Common myeloid progenitor, CD34-positive (primary cell): ENCODE measurements at regions not wholly inside any gene's neighbourhood (a gene's known extent, or its start where the extent isn't known, plus 50 kb on each side); places are given as distances from the start of the nearest gene placed in this dataset.

Experiments
- CTCF ChIA-PET: fragments of 350-600 bp; sonication (Branson Sonifier 250); formaldehyde crosslinking; loops from one replicate; lab custom pipeline; 2021; ENCODE audit warnings: antibody characterized with exemption; lab: Charles Lee
- POLR2A ChIA-PET: fragments of 350-600 bp; sonication (Branson Sonifier 250); formaldehyde crosslinking; loops from one replicate; lab custom pipeline; 2021; ENCODE audit warnings: antibody characterized with exemption; lab: Charles Lee
- DNase-seq, 3 donors: peaks; one replicate each; pipeline versions ENCODE4 v3.0.0 to v3.0.0-alpha.2; 2013
- H3K27ac ChIP-seq, 2 experiments: 1 replicate in 1 of 2; 2 replicates in 1 of 2; pipeline ENCODE4 v1.7.0; 2013; ENCODE audit warnings: inconsistent platforms in 2 of 2, low read length in 2 of 2, mild to moderate bottlenecking in 2 of 2, low read depth in 1 of 2, moderate library complexity in 1 of 2; ENCODE audit not compliant: severe bottlenecking in 2 of 2, insufficient read depth in 1 of 2, poor library complexity in 1 of 2
- H3K27me3 ChIP-seq, 5 experiments: replicated peaks in 2 of 5; 1 replicate in 3 of 5; 2 replicates in 2 of 5; pipeline versions ENCODE4 v1.6.1 to v1.7.0; 2013; ENCODE audit warnings: low read length in 4 of 5, mild to moderate bottlenecking in 2 of 5, moderate library complexity in 2 of 5, inconsistent platforms in 1 of 5; ENCODE audit not compliant: insufficient read depth in 5 of 5, control insufficient read depth in 4 of 5
- H3K36me3 ChIP-seq, 4 experiments: 1 replicate in 2 of 4; 2 replicates in 2 of 4; pipeline versions ENCODE4 v1.6.1 to v1.7.0; 2013; ENCODE audit warnings: low read length in 3 of 4, control low read depth in 1 of 4, mild to moderate bottlenecking in 1 of 4; ENCODE audit not compliant: control insufficient read depth in 4 of 4, insufficient read depth in 4 of 4
- H3K4me1 ChIP-seq, 4 experiments: 1 replicate in 3 of 4; 2 replicates in 1 of 4; pipeline versions ENCODE4 v1.6.1 to v1.7.1; 2013; ENCODE audit warnings: low read length in 3 of 4, mild to moderate bottlenecking in 3 of 4, control low read depth in 1 of 4, inconsistent platforms in 1 of 4, moderate library complexity in 1 of 4; ENCODE audit not compliant: control insufficient read depth in 4 of 4, insufficient read depth in 4 of 4; ENCODE audit errors: control extremely low read depth in 1 of 4
- H3K4me3 ChIP-seq, 7 experiments: 1 replicate in 4 of 7; 2 replicates in 3 of 7; pipeline versions ENCODE4 v1.5.1 to v1.7.0; 2013; ENCODE audit warnings: mild to moderate bottlenecking in 7 of 7, low read length in 6 of 7, moderate library complexity in 6 of 7, inconsistent platforms in 2 of 7, low read depth in 2 of 7, control low read depth in 1 of 7; ENCODE audit not compliant: insufficient read depth in 4 of 7, control insufficient read depth in 1 of 7; ENCODE audit errors: extremely low read depth in 1 of 7
- H3K9me3 ChIP-seq, 5 experiments: 1 replicate in 4 of 5; 2 replicates in 1 of 5; pipeline versions ENCODE4 v1.6.1 to v1.7.1; 2013; ENCODE audit warnings: low read length in 4 of 5, mild to moderate bottlenecking in 2 of 5, inconsistent platforms in 1 of 5, low read depth in 1 of 5, moderate library complexity in 1 of 5; ENCODE audit not compliant: control insufficient read depth in 4 of 5, insufficient read depth in 2 of 5; ENCODE audit errors: control extremely low read depth in 1 of 5
- WGBS: methylation state at CpG from one replicate; pipeline ENCODE4 v1.1.5; 2013; ENCODE audit not compliant: insufficient coverage; 5-methylcytosine and 5-hydroxymethylcytosine counted together

DNA sequence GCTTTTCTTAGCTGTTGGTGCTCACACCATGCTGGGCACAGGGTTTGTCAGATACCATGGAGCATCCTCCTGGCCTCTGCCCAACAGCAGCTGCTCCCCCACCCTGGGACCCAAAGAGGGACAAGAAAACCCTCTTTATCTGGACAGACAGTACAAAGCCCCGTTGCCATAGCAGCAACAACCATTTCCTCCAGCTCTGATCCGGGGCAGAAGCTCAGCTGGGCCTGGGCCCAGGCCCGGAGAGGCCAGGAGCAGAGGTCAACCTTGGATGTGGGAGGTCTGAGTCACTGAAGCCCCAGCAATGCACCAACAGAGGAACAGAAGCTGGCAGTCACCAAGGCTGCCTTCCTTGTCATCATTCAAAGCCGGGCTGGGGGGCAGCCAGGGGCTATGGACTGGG, 228.4 kb upstream of the POU3F1 start:
- 81% methylated on average over 3 of the region's 4 CpGs for WGBS
- H3K27ac ChIP-seq, result no peak overlapping the region
- H3K36me3 ChIP-seq, result no peaks in the 10 kb centered on the region
- ChIA-PET POLR2A (no interaction called here), CTCF (no interaction called here)
- no peaks in the 10 kb centered on the region for H3K4me1 ChIP-seq
- DNase-seq, result no peak
- no peak overlapping the region for H3K4me3 ChIP-seq
- peaks cover 0 to 51% (median 10%) of the 10 kb centered on the region in 5 experiments for H3K27me3 ChIP-seq
- H3K9me3 ChIP-seq, result peaks cover 4 to 17% (median 6%) of the 10 kb centered on the region in 5 experiments

DNA sequence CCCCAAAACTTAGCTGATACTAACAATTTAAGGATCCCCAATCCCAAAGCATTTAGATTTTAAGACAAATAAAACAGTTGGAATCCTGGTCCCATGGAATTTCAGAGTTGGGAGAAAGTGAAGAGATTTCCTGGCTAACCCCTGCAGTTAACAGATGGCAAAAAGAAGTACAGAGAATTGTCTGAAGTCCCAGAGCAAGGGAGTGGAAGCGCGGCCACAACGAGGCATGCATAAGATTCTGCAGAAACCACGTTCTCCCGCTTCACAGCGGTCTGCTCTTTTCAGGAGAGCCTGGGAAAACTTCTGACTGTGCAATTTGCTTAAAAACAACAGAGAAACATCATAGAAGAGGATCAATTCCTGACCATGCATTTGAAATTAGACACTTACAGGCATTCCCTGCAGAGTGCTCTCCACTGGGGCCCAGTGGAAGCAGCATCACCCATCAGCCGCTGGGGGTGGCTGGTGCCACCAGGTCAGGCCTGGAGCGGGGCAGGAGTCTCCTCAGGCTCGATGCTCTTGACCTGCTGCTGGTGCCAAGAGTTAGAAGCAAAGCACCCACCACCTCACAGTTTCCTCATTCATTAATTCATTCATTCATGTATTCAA, 226.7 kb upstream of the POU3F1 start:
- Histone ChIP-seq H3K36me3 (no peaks in the 10 kb centered on the region), H3K27me3 (peaks cover 0 to 64% (median 16%) of the 10 kb centered on the region in 5 experiments), H3K9me3 (peaks cover 0 to 3% (median 1%) of the 10 kb centered on the region in 5 experiments), H3K4me1 (no peaks in the 10 kb centered on the region), H3K27ac (no peak overlapping the region), H3K4me3 (no peak overlapping the region)
- 77% methylated on average over 8 of the region's 9 CpGs for WGBS
- DNase-seq, result no peak
- POLR2A ChIA-PET, result no interaction called here
- CTCF ChIA-PET, result no interaction called here

DNA sequence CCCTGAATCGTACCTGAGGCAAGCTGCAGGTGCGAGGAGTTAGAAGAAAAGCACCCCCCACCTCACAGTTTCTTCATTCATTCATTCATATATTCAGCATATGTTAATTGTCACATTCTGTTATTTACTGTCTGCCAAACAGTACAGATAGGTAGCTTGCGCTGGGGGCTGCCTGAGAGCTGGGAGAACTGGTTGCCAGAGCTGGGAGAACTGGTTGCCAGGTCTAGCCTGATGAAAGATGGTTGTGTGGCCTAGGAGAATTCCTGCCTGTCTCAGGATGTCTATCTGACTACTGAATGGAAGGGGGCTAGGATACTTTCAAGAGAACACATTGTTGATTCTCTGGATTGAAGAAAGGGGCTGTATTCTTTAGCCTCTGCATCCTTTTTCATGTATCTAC, 225.9 kb upstream of the POU3F1 start:
- no peaks in the 10 kb centered on the region for H3K4me1 ChIP-seq
- POLR2A ChIA-PET, result no interaction called here
- H3K4me3 ChIP-seq, result no peak overlapping the region
- no peak for DNase-seq
- H3K27ac ChIP-seq, result no peak overlapping the region
- WGBS, result 100% methylated on average over 1 of the region's 3 CpGs
- CTCF ChIA-PET, result no interaction called here
- H3K9me3 ChIP-seq, result peaks cover 0 to 3% (median 0%) of the 10 kb centered on the region in 5 experiments
- H3K36me3 ChIP-seq, result no peaks in the 10 kb centered on the region
- H3K27me3 ChIP-seq, result peaks cover 0 to 67% (median 17%) of the 10 kb centered on the region in 5 experiments

DNA sequence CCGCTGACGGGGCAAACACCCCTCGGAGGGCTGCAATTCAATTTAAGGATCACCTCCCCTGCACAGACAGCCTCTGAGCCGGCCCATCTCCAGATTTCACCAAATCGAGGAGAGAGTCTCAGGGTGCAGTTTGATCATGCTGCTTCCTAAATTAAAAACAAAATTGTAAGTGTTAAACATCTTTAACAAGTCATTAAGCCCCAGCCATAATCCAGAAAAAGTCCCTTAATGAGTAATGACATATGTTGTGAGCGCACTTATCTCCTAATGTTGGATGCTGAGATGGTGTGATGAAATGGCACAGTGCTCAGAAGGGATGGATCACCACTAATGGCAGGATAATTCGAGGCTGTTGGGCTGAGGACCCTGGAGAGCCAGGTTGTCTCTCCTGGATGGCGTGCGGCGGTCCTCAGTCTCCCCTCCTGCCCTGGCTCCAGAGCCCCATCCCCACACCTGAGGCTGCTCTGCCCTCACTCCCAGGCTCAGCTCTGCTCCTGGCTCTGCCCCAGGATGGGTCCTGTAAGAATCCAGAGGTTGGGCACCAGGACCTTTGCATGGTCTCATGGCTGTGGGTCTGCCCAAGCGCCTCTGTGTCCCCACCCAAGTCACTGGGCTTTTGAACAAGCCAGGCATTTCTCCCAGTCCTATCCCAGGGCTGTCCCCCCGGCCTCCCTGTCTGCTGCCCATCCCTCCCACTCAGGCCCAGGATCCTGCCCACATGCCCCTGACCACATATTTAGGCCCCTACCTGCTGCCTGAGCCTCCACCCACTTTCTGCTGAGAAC, 224.4 kb upstream of the POU3F1 start:
- Histone ChIP-seq H3K27ac (no peak overlapping the region), H3K4me3 (no peak overlapping the region), H3K27me3 (peaks cover 0 to 63% (median 17%) of the 10 kb centered on the region in 5 experiments), H3K36me3 (no peaks in the 10 kb centered on the region), H3K9me3 (no peaks in the 10 kb centered on the region), H3K4me1 (no peaks in the 10 kb centered on the region)
- ChIA-PET CTCF (no interaction called here), POLR2A (no interaction called here)
- WGBS, result 59% methylated on average over 9 of the region's 12 CpGs
- no peak for DNase-seq

DNA sequence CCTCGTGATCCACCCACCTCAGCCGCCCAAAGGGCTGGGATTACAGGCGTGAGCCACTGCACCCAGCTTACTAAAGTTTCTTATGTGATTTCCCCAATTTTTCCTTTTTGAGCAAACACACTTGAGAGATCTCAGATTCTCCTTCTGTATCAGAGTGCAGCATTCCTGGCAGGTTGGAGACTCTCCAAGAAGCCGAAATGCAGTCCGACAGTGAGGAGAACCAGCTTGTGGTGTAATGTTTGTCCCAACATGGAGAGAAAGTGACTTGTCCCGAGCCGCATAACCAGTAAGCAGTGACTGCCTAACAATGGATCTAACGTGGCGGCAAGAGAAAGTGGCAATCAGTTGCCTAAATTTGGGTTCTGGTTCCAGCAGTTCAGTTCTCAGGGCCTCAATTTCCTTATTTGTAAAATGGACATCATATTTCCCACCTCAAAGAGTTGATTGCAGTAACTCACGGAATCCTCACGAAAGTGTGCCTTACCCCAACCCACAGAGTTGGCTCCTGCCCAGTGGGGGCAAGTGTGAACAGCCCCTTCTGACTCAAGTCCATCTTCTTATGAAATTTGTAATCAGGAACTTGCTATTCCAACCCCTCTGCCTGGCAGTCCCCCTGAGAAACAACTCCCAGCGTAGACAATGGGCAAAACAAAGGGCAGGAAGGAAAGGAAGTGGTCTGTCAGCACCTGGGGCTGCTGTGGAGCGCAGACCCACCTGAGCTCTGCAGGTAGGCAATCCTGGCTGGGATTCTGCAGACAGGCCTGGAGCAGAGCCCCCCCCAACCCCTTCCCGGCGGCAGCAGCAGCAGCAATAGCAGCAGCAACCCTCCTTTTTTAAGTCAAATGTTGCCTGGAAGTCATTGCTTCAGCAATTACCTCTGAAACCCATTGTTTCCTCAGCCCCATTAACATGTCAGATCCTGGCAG, 223.6 kb upstream of the POU3F1 start:
- H3K36me3 ChIP-seq, result no peaks in the 10 kb centered on the region
- H3K4me1 ChIP-seq, result no peaks in the 10 kb centered on the region
- peaks cover 0 to 62% (median 13%) of the 10 kb centered on the region in 5 experiments for H3K27me3 ChIP-seq
- H3K9me3 ChIP-seq, result no peaks in the 10 kb centered on the region
- H3K4me3 ChIP-seq, result no peak overlapping the region
- ChIA-PET CTCF (no interaction called here), POLR2A (interaction anchor here (0.6 kb wide), 1 partner anchor 1017 kb away, joined by 3 read pairs; no protein-coding TSS in a partner anchor)
- H3K27ac ChIP-seq, result no peak overlapping the region
- WGBS, result 63% methylated on average over 14 of the region's 15 CpGs
- no peak for DNase-seq

DNA sequence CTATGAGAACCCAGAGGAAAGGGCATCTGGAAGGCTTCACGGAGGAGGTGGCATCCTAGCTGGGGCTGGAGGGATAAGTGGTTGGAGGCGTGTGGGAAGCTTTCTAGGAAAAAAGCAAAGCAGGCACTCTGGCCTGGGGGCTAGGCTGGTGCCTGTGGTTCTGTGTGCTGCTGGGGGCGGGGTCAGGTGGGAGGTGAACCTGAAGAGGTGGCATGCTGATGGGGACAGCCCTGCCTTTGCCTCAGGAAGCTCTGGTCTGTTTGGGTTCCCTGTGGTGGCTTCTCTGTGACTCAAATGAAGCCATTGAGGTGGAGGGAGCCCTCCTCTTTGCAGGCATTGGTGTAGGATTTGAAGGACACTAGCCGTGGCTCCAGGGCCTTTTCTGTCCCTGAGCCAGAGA, 221.6 kb upstream of the POU3F1 start:
- ChIA-PET POLR2A (no interaction called here), CTCF (no interaction called here)
- H3K27me3 ChIP-seq, result peaks cover 0 to 47% (median 13%) of the 10 kb centered on the region in 5 experiments
- H3K9me3 ChIP-seq, result no peaks in the 10 kb centered on the region
- 84% methylated on average over 3 of the region's 4 CpGs for WGBS
- H3K4me1 ChIP-seq, result no peaks in the 10 kb centered on the region
- no peaks in the 10 kb centered on the region for H3K36me3 ChIP-seq
- no peak overlapping the region for H3K27ac ChIP-seq
- H3K4me3 ChIP-seq, result no peak overlapping the region
- DNase-seq, result no peak
